CD4-positive, alpha-beta T cell (primary cell): ENCODE measurements at regions not wholly inside any gene's neighbourhood (a gene's known extent, or its start where the extent isn't known, plus 50 kb on each side); places are given as distances from the start of the nearest gene placed in this dataset.

Experiments used
- ATAC-seq: fragments of 200-7000 bp; cut with Tn5 transposase; one replicate; pipeline ENCODE4 v1.10.0; 2022; ENCODE audit warnings: mild to moderate bottlenecking; ENCODE audit not compliant: poor library complexity
- CTCF ChIA-PET: fragments of 350-600 bp; sonication (Branson Sonifier 250); formaldehyde crosslinking; loops from one replicate; lab custom pipeline; 2021; ENCODE audit warnings: antibody characterized with exemption, inconsistent platforms; lab: Charles Lee
- POLR2A ChIA-PET: fragments of 350-600 bp; sonication (Branson Sonifier 250); formaldehyde crosslinking; loops from one replicate; lab custom pipeline; 2021; ENCODE audit warnings: antibody characterized with exemption, inconsistent platforms; lab: Charles Lee
- DNase-seq, 14 experiments: peaks; one replicate each; pipeline ENCODE4 v3.0.0-alpha.2; 2013 to 2020; ENCODE audit warnings: mixed read lengths in 2 of 14
- H3K27ac ChIP-seq, 2 donors: one replicate each; pipeline versions ENCODE4 v1.5.1 to v1.7.0; 2013; ENCODE audit warnings: low read length in 2 of 2, low read depth in 1 of 2, mild to moderate bottlenecking in 1 of 2
- H3K27me3 ChIP-seq, 2 experiments: 1 replicate in 1 of 2; 2 replicates in 1 of 2; pipeline versions ENCODE4 v1.6.1 to v1.7.0; 2013; ENCODE audit warnings: low read length in 2 of 2, control low read depth in 1 of 2, mild to moderate bottlenecking in 1 of 2, moderate library complexity in 1 of 2; ENCODE audit not compliant: insufficient read depth in 2 of 2, control insufficient read depth in 1 of 2
- H3K36me3 ChIP-seq: one replicate; pipeline ENCODE4 v1.6.1; 2013; ENCODE audit warnings: low read length, control low read depth; ENCODE audit not compliant: insufficient read depth
- H3K4me1 ChIP-seq: one replicate; pipeline ENCODE4 v1.6.1; 2013; ENCODE audit warnings: low read length, control low read depth; ENCODE audit not compliant: insufficient read depth
- H3K4me3 ChIP-seq: one replicate; pipeline ENCODE4 v1.5.1; 2013; ENCODE audit warnings: mild to moderate bottlenecking, low read length, moderate library complexity
- H3K9me3 ChIP-seq, 2 experiments: 1 replicate in 1 of 2; 2 replicates in 1 of 2; pipeline versions ENCODE4 v1.6.1 to v1.7.0; 2013; ENCODE audit warnings: low read length in 2 of 2, mild to moderate bottlenecking in 2 of 2, control low read depth in 1 of 2, moderate library complexity in 1 of 2; ENCODE audit not compliant: control insufficient read depth in 1 of 2, insufficient read depth in 1 of 2
- H3K27ac Mint-ChIP-seq: one replicate; pipeline ENCODE4 v1.8.0; 2020; ENCODE audit warnings: mixed read lengths
- H3K27me3 Mint-ChIP-seq: one replicate; pipeline ENCODE4 v1.8.0; 2021; ENCODE audit warnings: mixed read lengths
- H3K36me3 Mint-ChIP-seq: one replicate; pipeline ENCODE4 v1.8.0; 2021; ENCODE audit warnings: low read depth, mixed read lengths
- H3K4me1 Mint-ChIP-seq: one replicate; pipeline ENCODE4 v1.8.0; 2021; ENCODE audit warnings: low read depth, mixed read lengths
- H3K4me3 Mint-ChIP-seq: one replicate; pipeline ENCODE4 v1.8.0; 2020; ENCODE audit warnings: mild to moderate bottlenecking, mixed read lengths
- H3K9me3 Mint-ChIP-seq: one replicate; pipeline ENCODE4 v1.8.0; 2020; ENCODE audit warnings: mixed read lengths
- intact Hi-C, 2 experiments: fragments of 100-400 bp; cut with DNase I in 1 of 2; cut with micrococcal nuclease in 1 of 2; formaldehyde crosslinking; loops; one replicate each; pipeline versions ENCODE4 v1.15.1 to v1.9.0; 2023 to 2025; cut with DNase I, micrococcal nuclease
- TF ChIP-seq, protein P1 (sequence below): fragments of 200-600 bp; IDR thresholded peaks from one replicate; pipeline ENCODE4 v1.8.0; 2022; ENCODE audit warnings: antibody characterized with exemption, mild to moderate bottlenecking

DNA sequence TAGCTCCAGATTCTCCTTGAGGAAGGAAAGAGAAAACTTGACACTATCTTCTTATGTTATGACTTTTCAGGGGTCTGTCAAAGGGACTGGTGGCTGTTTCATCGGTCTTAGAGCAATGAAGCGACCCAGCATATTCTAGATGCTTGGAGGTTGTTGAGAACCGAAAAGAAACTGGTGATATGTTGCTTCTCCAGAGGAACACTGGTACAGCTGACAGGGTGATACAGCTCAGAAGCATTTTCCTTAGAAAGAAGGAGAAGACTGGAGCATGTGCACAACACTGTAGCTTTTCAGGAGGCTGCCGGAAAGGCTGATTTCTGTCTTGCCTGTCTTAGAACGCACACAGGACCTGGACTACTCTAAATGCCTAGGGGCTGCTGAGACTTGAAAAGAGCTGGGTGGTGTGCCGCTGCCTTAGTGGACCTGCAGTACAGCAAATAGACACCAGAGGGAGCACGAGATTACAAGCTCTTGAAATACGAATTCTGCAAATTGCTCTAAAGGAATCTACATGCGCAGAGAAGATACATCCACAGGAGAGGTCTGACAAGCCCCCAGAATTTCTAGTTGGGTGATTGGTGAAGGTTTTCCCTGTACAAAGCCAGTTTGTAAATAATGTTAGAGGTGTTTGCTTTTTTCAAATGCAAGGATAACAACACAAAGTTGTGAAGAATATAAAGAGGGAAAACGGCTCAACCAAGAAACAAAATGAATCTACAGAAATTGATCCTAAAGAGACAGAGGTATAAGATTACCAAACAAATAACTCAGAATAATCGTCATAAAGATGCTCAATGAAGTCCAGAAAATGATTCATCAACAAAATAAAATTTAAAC lies 223.1 kb upstream of the DMD start:
- no peaks in the 10 kb centered on the region for H3K4me1 ChIP-seq
- Mint-ChIP-seq H3K27me3 (no peaks in the 10 kb centered on the region), H3K27ac (no peak overlapping the region), H3K9me3 (no peaks in the 10 kb centered on the region), H3K4me3 (no peak overlapping the region), H3K4me1 (no peaks in the 10 kb centered on the region), H3K36me3 (no peaks in the 10 kb centered on the region)
- H3K4me3 ChIP-seq = no peak overlapping the region
- ATAC-seq (no peak), DNase-seq (peak in 8 of 14 experiments; percentile 0 to 48 (median 11))
- H3K9me3 ChIP-seq = no peaks in the 10 kb centered on the region
- H3K27ac ChIP-seq = no peak overlapping the region
- ChIA-PET CTCF (interaction anchor here (0.5 to 1.6 kb wide), 4 partner anchors 9 to 326 kb away, joined by 3 to 6 read pairs (median 4); no protein-coding TSS in a partner anchor), POLR2A (no interaction called here)
- intact Hi-C loops = no loop called here
- H3K36me3 ChIP-seq = no peaks in the 10 kb centered on the region
- TF ChIP-seq, protein P1, sequence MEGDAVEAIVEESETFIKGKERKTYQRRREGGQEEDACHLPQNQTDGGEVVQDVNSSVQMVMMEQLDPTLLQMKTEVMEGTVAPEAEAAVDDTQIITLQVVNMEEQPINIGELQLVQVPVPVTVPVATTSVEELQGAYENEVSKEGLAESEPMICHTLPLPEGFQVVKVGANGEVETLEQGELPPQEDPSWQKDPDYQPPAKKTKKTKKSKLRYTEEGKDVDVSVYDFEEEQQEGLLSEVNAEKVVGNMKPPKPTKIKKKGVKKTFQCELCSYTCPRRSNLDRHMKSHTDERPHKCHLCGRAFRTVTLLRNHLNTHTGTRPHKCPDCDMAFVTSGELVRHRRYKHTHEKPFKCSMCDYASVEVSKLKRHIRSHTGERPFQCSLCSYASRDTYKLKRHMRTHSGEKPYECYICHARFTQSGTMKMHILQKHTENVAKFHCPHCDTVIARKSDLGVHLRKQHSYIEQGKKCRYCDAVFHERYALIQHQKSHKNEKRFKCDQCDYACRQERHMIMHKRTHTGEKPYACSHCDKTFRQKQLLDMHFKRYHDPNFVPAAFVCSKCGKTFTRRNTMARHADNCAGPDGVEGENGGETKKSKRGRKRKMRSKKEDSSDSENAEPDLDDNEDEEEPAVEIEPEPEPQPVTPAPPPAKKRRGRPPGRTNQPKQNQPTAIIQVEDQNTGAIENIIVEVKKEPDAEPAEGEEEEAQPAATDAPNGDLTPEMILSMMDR = no peak
- H3K27me3 ChIP-seq = no peaks in the 10 kb centered on the region

DNA sequence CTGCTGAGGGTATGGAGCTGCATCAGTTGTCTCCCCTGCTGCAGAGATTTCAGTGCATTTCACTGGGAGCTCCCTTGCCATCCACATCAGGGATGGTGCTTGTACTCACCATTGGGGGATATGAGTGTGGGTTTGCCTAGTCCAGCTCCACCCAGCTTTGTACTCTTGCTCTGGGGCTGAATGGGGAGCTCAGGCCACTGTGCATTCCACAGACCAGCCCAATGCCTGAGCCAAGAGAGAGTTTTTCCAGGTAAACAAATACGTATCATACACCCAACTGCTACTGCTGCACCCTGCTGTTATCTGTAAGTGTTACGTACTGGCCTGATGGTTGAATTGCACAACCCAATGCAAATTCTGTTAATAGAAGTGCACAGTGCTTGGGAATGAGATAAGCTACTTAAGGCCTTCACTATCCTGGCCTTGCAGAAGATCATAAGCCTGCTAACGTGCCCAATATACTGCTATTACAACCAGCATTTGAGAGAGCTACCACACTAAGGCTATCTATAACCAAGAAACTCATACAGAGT lies 205.0 kb upstream of the DMD start:
- H3K27me3 Mint-ChIP-seq = no peaks in the 10 kb centered on the region
- H3K27ac Mint-ChIP-seq = no peak overlapping the region
- no peaks in the 10 kb centered on the region for H3K9me3 Mint-ChIP-seq
- peaks cover 0 to 4% of the 10 kb centered on the region in 2 experiments for H3K9me3 ChIP-seq
- ChIA-PET CTCF (no interaction called here), POLR2A (no interaction called here)
- TF ChIP-seq, protein P1 = no peak
- no peak overlapping the region for H3K27ac ChIP-seq
- intact Hi-C loops = no loop called here
- DNase-seq (no peak), ATAC-seq (no peak)
- no peaks in the 10 kb centered on the region for H3K4me1 Mint-ChIP-seq
- H3K4me3 ChIP-seq = no peak overlapping the region
- no peaks in the 10 kb centered on the region for H3K36me3 ChIP-seq
- H3K4me1 ChIP-seq = no peaks in the 10 kb centered on the region
- no peak overlapping the region for H3K4me3 Mint-ChIP-seq
- no peaks in the 10 kb centered on the region for H3K36me3 Mint-ChIP-seq
- H3K27me3 ChIP-seq = no peaks in the 10 kb centered on the region

DNA sequence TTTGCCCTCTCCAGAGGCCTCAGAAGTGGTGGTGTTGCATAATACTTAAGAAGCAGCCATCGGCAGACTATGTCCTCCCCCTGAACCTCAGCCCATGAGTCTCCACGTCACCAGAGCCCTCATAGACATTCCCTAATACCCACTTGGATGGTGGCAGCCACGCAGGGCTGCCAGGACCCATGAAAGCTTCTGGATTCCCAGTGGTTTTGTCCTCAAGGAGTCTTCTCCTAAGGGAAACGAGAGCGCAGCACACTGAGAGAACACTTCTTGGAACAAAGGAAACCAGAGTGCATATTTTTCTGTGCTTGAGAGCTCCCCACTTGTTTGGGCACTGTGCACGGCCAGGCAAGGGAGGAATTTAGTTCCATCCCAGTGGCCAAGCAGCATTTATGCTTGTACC lies 204.1 kb upstream of the DMD start:
- POLR2A ChIA-PET = no interaction called here
- H3K27ac ChIP-seq = no peak overlapping the region
- CTCF ChIA-PET = no interaction called here
- TF ChIP-seq, protein P1 = no peak
- no peak overlapping the region for H3K4me3 Mint-ChIP-seq
- no peaks in the 10 kb centered on the region for H3K36me3 ChIP-seq
- H3K36me3 Mint-ChIP-seq = no peaks in the 10 kb centered on the region
- no peaks in the 10 kb centered on the region for H3K27me3 ChIP-seq
- H3K9me3 ChIP-seq = peaks cover 0 to 4% of the 10 kb centered on the region in 2 experiments
- no peak for ATAC-seq
- no peak for DNase-seq
- no peaks in the 10 kb centered on the region for H3K9me3 Mint-ChIP-seq
- H3K4me1 Mint-ChIP-seq = no peaks in the 10 kb centered on the region
- H3K27ac Mint-ChIP-seq = no peak overlapping the region
- H3K4me3 ChIP-seq = no peak overlapping the region
- no peaks in the 10 kb centered on the region for H3K4me1 ChIP-seq
- H3K27me3 Mint-ChIP-seq = no peaks in the 10 kb centered on the region
- intact Hi-C loops = no loop called here
